Loucy (cell line): ENCODE measurements at regions not wholly inside any gene's neighbourhood (a gene's known extent, or its start where the extent isn't known, plus 50 kb on each side); places are given as distances from the start of the nearest gene placed in this dataset.

Experiments used
- H2AFZ ChIP-seq: fragments of 200-600 bp; sonication (generic); 2 replicates; pipeline ENCODE4 v1.6.0; 2016; ENCODE audit warnings: antibody characterized with exemption, mild to moderate bottlenecking, low read length, moderate library complexity
- H3F3A ChIP-seq: fragments of 200-600 bp; 2 replicates; pipeline ENCODE4 v1.6.0; 2016; ENCODE audit warnings: antibody characterized with exemption, low read depth, mild to moderate bottlenecking
- H3K27me3 ChIP-seq: fragments of 200-600 bp; sonication (generic); 2 replicates; pipeline ENCODE4 v1.6.1; 2014; ENCODE audit warnings: low read length, mild to moderate bottlenecking; ENCODE audit not compliant: insufficient read depth, poor library complexity, severe bottlenecking
- H3K36me3 ChIP-seq: fragments of 200-600 bp; sonication (generic); 2 replicates; pipeline ENCODE4 v1.6.1; 2016; ENCODE audit warnings: low read length; ENCODE audit not compliant: insufficient read depth
- H3K4me1 ChIP-seq: fragments of 200-600 bp; sonication (generic); 2 replicates; pipeline ENCODE4 v1.5.1; 2014; ENCODE audit warnings: low read length, mild to moderate bottlenecking; ENCODE audit not compliant: insufficient read depth, poor library complexity, severe bottlenecking
- H3K4me2 ChIP-seq: fragments of 200-600 bp; sonication (generic); 2 replicates; pipeline ENCODE4 v1.6.0; 2014; ENCODE audit warnings: antibody characterized with exemption, low read length, low read depth, mild to moderate bottlenecking; ENCODE audit not compliant: poor library complexity, severe bottlenecking
- H3K4me3 ChIP-seq: fragments of 200-600 bp; sonication (generic); 2 replicates; pipeline ENCODE4 v1.5.1; 2014; ENCODE audit warnings: low read length, mild to moderate bottlenecking, mixed read lengths; ENCODE audit not compliant: poor library complexity, severe bottlenecking
- H3K79me2 ChIP-seq: fragments of 200-600 bp; sonication (generic); 2 replicates; pipeline ENCODE4 v1.6.1; 2014; ENCODE audit warnings: low read length; ENCODE audit not compliant: insufficient read depth
- H3K9ac ChIP-seq: fragments of 200-600 bp; sonication (generic); 2 replicates; pipeline ENCODE4 v1.6.0; 2014; ENCODE audit warnings: mild to moderate bottlenecking, low read depth, low read length, moderate library complexity; ENCODE audit not compliant: poor library complexity, severe bottlenecking
- H3K9me2 ChIP-seq: fragments of 200-600 bp; sonication (generic); replicated peaks from 2 replicates; pipeline ENCODE4 v1.6.1; 2016; ENCODE audit warnings: low read depth, low read length, mixed read lengths
- H3K9me3 ChIP-seq: fragments of 200-600 bp; sonication (generic); 2 replicates; pipeline ENCODE4 v1.6.1; 2014; ENCODE audit warnings: mild to moderate bottlenecking, antibody characterized with exemption, low read length, low read depth; ENCODE audit not compliant: insufficient read depth
- H4K20me1 ChIP-seq: fragments of 200-600 bp; sonication (generic); 2 replicates; pipeline ENCODE4 v1.6.0; 2014; ENCODE audit warnings: antibody characterized with exemption, low read length, mild to moderate bottlenecking; ENCODE audit not compliant: insufficient read depth, poor library complexity, severe bottlenecking
- CTCF ChIP-seq: fragments of 200-600 bp; sonication (generic); conservative IDR thresholded peaks from 2 replicates; pipeline ENCODE4 v1.5.1; 2014; ENCODE audit warnings: mild to moderate bottlenecking, antibody characterized with exemption, low read length
- EZH2phosphoT487 ChIP-seq: fragments of 200-600 bp; IDR thresholded peaks from 2 replicates; pipeline ENCODE4 v1.6.1; 2018; ENCODE audit warnings: antibody characterized with exemption, mild to moderate bottlenecking, moderate library complexity, borderline replicate concordance

- TF ChIP-seq EZH2phosphoT487 (no peak), CTCF (no peak)
- H3K79me2 ChIP-seq = no peaks in the 10 kb centered on the region
- H2AFZ ChIP-seq = no peak overlapping the region
Measured at GRCh38 chr11:25980091-25980490, 351.8 kb upstream of the ANO3 start.

GRCh38 chr11:25981998-25982397 lies 349.9 kb upstream of the ANO3 start:
- H3F3A ChIP-seq = no peaks in the 10 kb centered on the region
- H3K4me1 ChIP-seq = no peaks in the 10 kb centered on the region
- H3K9ac ChIP-seq = no peak overlapping the region
- no peaks in the 10 kb centered on the region for H3K79me2 ChIP-seq
- no peaks in the 10 kb centered on the region for H3K36me3 ChIP-seq
- TF ChIP-seq CTCF (peak; percentile 72), EZH2phosphoT487 (no peak)
- no peaks in the 10 kb centered on the region for H3K27me3 ChIP-seq
- no peak overlapping the region for H2AFZ ChIP-seq
- H3K9me3 ChIP-seq = no peaks in the 10 kb centered on the region
- no peak overlapping the region for H3K4me2 ChIP-seq
- no peaks in the 10 kb centered on the region for H3K9me2 ChIP-seq
- H3K4me3 ChIP-seq = no peak overlapping the region
- H4K20me1 ChIP-seq = no peaks in the 10 kb centered on the region

More at GRCh38 chr11:25980091-25980490, 351.8 kb upstream of the ANO3 start:
- no peaks in the 10 kb centered on the region for H3F3A ChIP-seq
- no peak overlapping the region for H3K9ac ChIP-seq
- no peaks in the 10 kb centered on the region for H3K36me3 ChIP-seq
- no peak overlapping the region for H3K4me2 ChIP-seq
- H3K9me3 ChIP-seq = no peaks in the 10 kb centered on the region
- H3K4me1 ChIP-seq = no peaks in the 10 kb centered on the region
- no peaks in the 10 kb centered on the region for H3K9me2 ChIP-seq
- no peak overlapping the region for H3K4me3 ChIP-seq
- H3K27me3 ChIP-seq = no peaks in the 10 kb centered on the region
- H4K20me1 ChIP-seq = no peaks in the 10 kb centered on the region

GRCh38 chr11:25983280-25983679 lies 348.6 kb upstream of the ANO3 start:
- Histone ChIP-seq H3K4me3 (no peak overlapping the region), H3K9ac (no peak overlapping the region), H3K27me3 (no peaks in the 10 kb centered on the region), H3K36me3 (no peaks in the 10 kb centered on the region), H3K79me2 (no peaks in the 10 kb centered on the region), H3K4me1 (no peaks in the 10 kb centered on the region), H4K20me1 (no peaks in the 10 kb centered on the region), H3F3A (no peaks in the 10 kb centered on the region), H3K4me2 (no peak overlapping the region), H2AFZ (no peak overlapping the region), H3K9me3 (no peaks in the 10 kb centered on the region), H3K9me2 (no peaks in the 10 kb centered on the region)
- TF ChIP-seq EZH2phosphoT487 = no peak
- no peak for TF ChIP-seq CTCF
